HG03571 (cell line): ENCODE measurements at regions not wholly inside any gene's neighbourhood (a gene's known extent, or its start where the extent isn't known, plus 50 kb on each side); places are given as distances from the start of the nearest gene placed in this dataset.

ENCODE experiments used
- ATAC-seq: cut with Tn5 transposase; IDR thresholded peaks from one replicate; pipeline ENCODE4 v1.9.1; 2021; ENCODE audit not compliant: unreplicated experiment

GRCh38 chr17:77686903-77687302, 271.6 kb upstream of the TNRC6C start:
- ATAC-seq: no peak

- ATAC-seq: no peak
Observed at GRCh38 chr17:77687417-77687816, 271.1 kb upstream of the TNRC6C start.

GRCh38 chr17:77687921-77688320, 270.6 kb upstream of the TNRC6C start:
- no peak for ATAC-seq

GRCh38 chr17:77688369-77688768, 270.1 kb upstream of the TNRC6C start:
- ATAC-seq: no peak

- ATAC-seq: no peak
Observed at GRCh38 chr17:77690271-77691161, 268.0 kb upstream of the TNRC6C start.

GRCh38 chr17:77691216-77692085, 267.1 kb upstream of the TNRC6C start:
- ATAC-seq: no peak

GRCh38 chr17:77692571-77693161, 265.8 kb upstream of the TNRC6C start:
- ATAC-seq: no peak

- ATAC-seq: no peak
Observed at GRCh38 chr17:77693301-77693700, 265.2 kb upstream of the TNRC6C start.

- no peak for ATAC-seq
Observed at GRCh38 chr17:77693776-77694175, 264.7 kb upstream of the TNRC6C start.

GRCh38 chr17:77694391-77695363, 263.8 kb upstream of the TNRC6C start:
- no peak for ATAC-seq

GRCh38 chr17:77695386-77695785, 263.1 kb upstream of the TNRC6C start:
- no peak for ATAC-seq

GRCh38 chr17:77696151-77696720, 262.3 kb upstream of the TNRC6C start:
- ATAC-seq: no peak

- no peak for ATAC-seq
Observed at GRCh38 chr17:77696721-77697460, 261.6 kb upstream of the TNRC6C start.

- ATAC-seq: no peak
Observed at GRCh38 chr17:77697480-77698400, 260.8 kb upstream of the TNRC6C start.

- no peak for ATAC-seq
Observed at GRCh38 chr17:77698903-77699623, 259.4 kb upstream of the TNRC6C start.

GRCh38 chr17:77700165-77700881, 258.2 kb upstream of the TNRC6C start:
- ATAC-seq: no peak

GRCh38 chr17:77701996-77702395, 256.5 kb upstream of the TNRC6C start:
- ATAC-seq: no peak
